GM23338 (cell line): ENCODE measurements at regions not wholly inside any gene's neighbourhood (a gene's known extent, or its start where the extent isn't known, plus 50 kb on each side); places are given as distances from the start of the nearest gene placed in this dataset.

ENCODE experiments used
- ATAC-seq: fragments of 200-7000 bp; cut with Tn5 transposase; 3 replicates; pipeline ENCODE4 v1.9.1; 2020
- DNase-seq: peaks from one replicate; pipeline ENCODE4 v3.0.0-alpha.2; 2015; ENCODE audit warnings: low spot score
- H2AFZ ChIP-seq: fragments of 200-600 bp; sonication (generic); 2 replicates; pipeline ENCODE4 v1.8.0; 2016; ENCODE audit warnings: antibody characterized with exemption, mild to moderate bottlenecking, moderate library complexity
- H3F3A ChIP-seq: fragments of 200-600 bp; sonication (generic); replicated peaks from 2 replicates; pipeline ENCODE4 v1.8.0; 2017; ENCODE audit warnings: antibody characterized with exemption, mixed run types, low read depth
- H3K27ac ChIP-seq: fragments of 200-600 bp; sonication (generic); 2 replicates; pipeline ENCODE4 v1.6.1; 2016; ENCODE audit warnings: low read depth
- H3K27me3 ChIP-seq: fragments of 200-600 bp; sonication (generic); 2 replicates; pipeline ENCODE4 v1.8.0; 2016; ENCODE audit warnings: mild to moderate bottlenecking, mixed run types, moderate library complexity; ENCODE audit not compliant: insufficient read depth
- H3K36me3 ChIP-seq: fragments of 200-600 bp; sonication (generic); 2 replicates; pipeline ENCODE4 v1.8.0; 2016; ENCODE audit warnings: mild to moderate bottlenecking; ENCODE audit not compliant: insufficient read depth
- H3K4me1 ChIP-seq: fragments of 200-600 bp; sonication (generic); 2 replicates; pipeline ENCODE4 v1.8.0; 2016; ENCODE audit warnings: mild to moderate bottlenecking, moderate library complexity; ENCODE audit not compliant: insufficient read depth
- H3K4me2 ChIP-seq: fragments of 200-600 bp; sonication (generic); 2 replicates; pipeline ENCODE4 v1.7.1; 2017; ENCODE audit warnings: mixed run types
- H3K4me3 ChIP-seq: fragments of 200-600 bp; sonication (generic); 2 replicates; pipeline ENCODE4 v1.6.1; 2016; ENCODE audit warnings: mixed run types
- H3K79me2 ChIP-seq: fragments of 200-600 bp; sonication (generic); replicated peaks from 2 replicates; pipeline ENCODE4 v1.8.0; 2017; ENCODE audit warnings: mild to moderate bottlenecking; ENCODE audit not compliant: insufficient read depth
- H3K9me2 ChIP-seq: fragments of 200-600 bp; sonication (generic); 2 replicates; pipeline ENCODE4 v1.8.0; 2017; ENCODE audit not compliant: insufficient read depth
- H4K20me1 ChIP-seq: fragments of 200-600 bp; sonication (generic); replicated peaks from 2 replicates; pipeline ENCODE4 v1.8.0; 2017; ENCODE audit warnings: mild to moderate bottlenecking; ENCODE audit not compliant: insufficient read depth
- H3K27ac Mint-ChIP-seq: 2 replicates; pipeline ENCODE4 v1.8.0; 2020; ENCODE audit warnings: inconsistent platforms, mild to moderate bottlenecking, moderate library complexity, mixed read lengths
- H3K27me3 Mint-ChIP-seq: 3 replicates; pipeline ENCODE4 v1.8.0; 2022; ENCODE audit warnings: low read depth, mild to moderate bottlenecking, moderate library complexity, mixed read lengths, inconsistent platforms; ENCODE audit not compliant: insufficient read depth, poor library complexity
- H3K36me3 Mint-ChIP-seq: 3 replicates; pipeline ENCODE4 v1.8.0; 2021; ENCODE audit warnings: low read depth, mild to moderate bottlenecking, inconsistent platforms, moderate library complexity, mixed read lengths
- H3K4me1 Mint-ChIP-seq: 3 replicates; pipeline ENCODE4 v1.8.0; 2020; ENCODE audit warnings: mild to moderate bottlenecking, inconsistent platforms, mixed read lengths
- H3K4me3 Mint-ChIP-seq: 3 replicates; pipeline ENCODE4 v1.8.0; 2021; ENCODE audit warnings: moderate library complexity, mild to moderate bottlenecking, inconsistent platforms, mixed read lengths
- H3K9me3 Mint-ChIP-seq: 3 replicates; pipeline ENCODE4 v1.8.0; 2020; ENCODE audit warnings: moderate library complexity, mild to moderate bottlenecking, inconsistent platforms, mixed read lengths
- CREB1 ChIP-seq: fragments of 250-450 bp; sonication (Bioruptor Pico); IDR thresholded peaks from 2 replicates; pipeline ENCODE4 v1.5.0; 2020; ENCODE audit warnings: low read depth, mild to moderate bottlenecking, moderate library complexity
- EZH2 ChIP-seq: fragments of 200-600 bp; sonication (generic); IDR thresholded peaks from one replicate; pipeline ENCODE4 v1.8.0; 2017; ENCODE audit warnings: antibody characterized with exemption, mild to moderate bottlenecking, low read depth; ENCODE audit not compliant: unreplicated experiment
- EZH2phosphoT487 ChIP-seq: fragments of 200-600 bp; sonication (generic); IDR thresholded peaks from one replicate; pipeline ENCODE4 v1.8.1; 2018; ENCODE audit warnings: antibody characterized with exemption; ENCODE audit not compliant: unreplicated experiment
- JUNB ChIP-seq: IDR thresholded peaks from one replicate; pipeline ENCODE4 v1.6.1; 2016; ENCODE audit warnings: antibody characterized with exemption; ENCODE audit not compliant: unreplicated experiment
- NANOG ChIP-seq: IDR thresholded peaks from 2 replicates; pipeline ENCODE4 v1.6.1; 2016; ENCODE audit warnings: antibody characterized with exemption, borderline replicate concordance
- REST ChIP-seq: IDR thresholded peaks from one replicate; pipeline ENCODE4 v1.6.1; 2018; ENCODE audit warnings: antibody characterized with exemption; ENCODE audit not compliant: unreplicated experiment
- STAT1 ChIP-seq: IDR thresholded peaks from one replicate; pipeline ENCODE4 v1.6.1; 2016; ENCODE audit warnings: antibody characterized with exemption; ENCODE audit not compliant: unreplicated experiment
- ZNF462 ChIP-seq: fragments of 250-450 bp; sonication (Bioruptor Pico); IDR thresholded peaks from 2 replicates; pipeline ENCODE4 v1.5.0; 2020; ENCODE audit warnings: mild to moderate bottlenecking, moderate library complexity

- Histone ChIP-seq H3K27ac (no peak overlapping the region), H3K4me2 (no peak overlapping the region), H3K27me3 (no peaks in the 10 kb centered on the region), H3K79me2 (no peaks in the 10 kb centered on the region), H2AFZ (no peak overlapping the region), H3K36me3 (no peaks in the 10 kb centered on the region), H3F3A (no peaks in the 10 kb centered on the region), H3K4me1 (no peaks in the 10 kb centered on the region), H4K20me1 (no peaks in the 10 kb centered on the region; the same call in 1 of the 2 replicates), H3K9me2 (no peaks in the 10 kb centered on the region; the same call in 1 of the 2 replicates), H3K4me3 (no peak overlapping the region)
- no peak for ATAC-seq
- Mint-ChIP-seq H3K4me3 (no peak overlapping the region), H3K27ac (no peak overlapping the region), H3K27me3 (peaks cover 4% of the 10 kb centered on the region), H3K36me3 (no peaks in the 10 kb centered on the region), H3K4me1 (no peaks in the 10 kb centered on the region), H3K9me3 (peaks cover 3% of the 10 kb centered on the region; the same call in 2 of the 3 replicates)
- TF ChIP-seq ZNF462 (CRISPR knock-in tag) (no peak), EZH2phosphoT487 (no peak), EZH2 (no peak), JUNB (no peak), REST (no peak), CREB1 (CRISPR knock-in tag) (no peak), STAT1 (no peak), NANOG (no peak)
- no peak for DNase-seq
Measured at GRCh38 chr2:56626927-56627326, 443.1 kb downstream of the CCDC85A start.
